HG02642 (cell line): ENCODE measurements at regions not wholly inside any gene's neighbourhood (a gene's known extent, or its start where the extent isn't known, plus 50 kb on each side); places are given as distances from the start of the nearest gene placed in this dataset.
"Not testable (repeated sequence)": the region's sequence is repeated elsewhere in the genome, so short reads cannot be mapped to it uniquely, and the experiment has no call there.

Experiments used
- ATAC-seq: cut with Tn5 transposase; IDR thresholded peaks from one replicate; pipeline ENCODE4 v1.9.1; 2021; ENCODE audit warnings: mild to moderate bottlenecking; ENCODE audit not compliant: unreplicated experiment, poor library complexity

DNA sequence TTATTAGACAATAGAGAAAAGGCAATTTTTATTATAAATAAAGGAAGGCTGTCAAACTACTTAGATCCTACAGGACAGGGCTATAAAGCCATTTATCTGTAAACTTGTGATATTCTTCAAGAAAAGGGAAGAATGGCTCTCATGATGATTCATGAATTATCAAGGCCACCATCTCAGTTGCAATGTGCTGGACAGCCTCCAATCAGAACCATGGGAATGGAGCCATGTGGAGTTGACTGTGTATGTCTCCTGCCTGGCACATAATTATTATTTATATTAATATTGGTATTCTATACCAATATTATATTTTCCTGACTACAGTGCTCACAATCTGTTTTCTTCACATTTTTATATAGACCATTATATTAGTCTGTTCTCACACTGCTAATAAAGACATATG lies 560.5 kb upstream of the MIR17HG start:
- no peak for ATAC-seq

DNA sequence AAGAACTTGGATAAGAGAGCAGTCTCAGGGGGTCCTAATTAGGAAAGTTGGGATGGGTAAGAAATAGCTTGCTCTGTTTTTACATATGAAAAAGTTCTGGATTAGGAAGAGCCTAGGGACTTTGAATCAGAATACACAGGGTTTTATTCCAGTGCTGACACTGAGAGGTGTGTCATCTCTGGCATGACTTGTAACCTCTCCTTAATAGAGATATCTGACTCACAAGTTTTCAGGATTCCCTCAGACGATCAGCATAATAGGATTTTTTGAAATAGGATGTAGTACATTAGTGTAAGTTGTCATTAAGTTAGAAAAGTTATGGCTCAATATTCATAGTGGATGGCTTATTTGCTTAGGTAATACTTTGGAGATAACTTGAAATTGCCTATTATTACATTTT lies 555.2 kb upstream of the MIR17HG start:
- ATAC-seq = no peak

DNA sequence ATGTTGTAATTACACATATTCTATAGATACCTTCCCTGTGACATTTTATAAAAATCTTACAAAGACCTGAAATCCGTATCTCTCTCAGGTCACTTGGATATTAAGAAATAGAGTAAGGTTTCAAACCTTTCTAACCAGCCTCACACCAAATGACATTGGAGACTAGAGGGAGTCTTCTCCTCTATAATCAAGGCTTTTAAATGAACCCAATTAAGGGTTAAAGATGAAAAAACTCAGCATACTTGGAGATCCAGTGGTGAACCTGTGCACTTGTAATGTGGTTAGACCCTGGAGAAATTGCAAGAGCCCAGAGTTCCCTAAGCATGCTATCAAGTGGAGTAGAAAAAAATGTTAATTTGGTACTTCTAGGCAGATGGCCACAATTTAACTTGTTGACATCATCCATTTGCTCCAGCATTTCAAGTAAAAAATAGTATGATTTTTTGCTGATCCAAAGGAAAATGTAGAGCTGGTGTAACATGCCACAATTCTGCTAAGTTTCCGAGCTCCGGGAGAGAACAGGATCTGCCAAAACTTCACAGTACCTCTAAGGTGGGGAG lies 554.1 kb upstream of the MIR17HG start:
- no peak for ATAC-seq

DNA sequence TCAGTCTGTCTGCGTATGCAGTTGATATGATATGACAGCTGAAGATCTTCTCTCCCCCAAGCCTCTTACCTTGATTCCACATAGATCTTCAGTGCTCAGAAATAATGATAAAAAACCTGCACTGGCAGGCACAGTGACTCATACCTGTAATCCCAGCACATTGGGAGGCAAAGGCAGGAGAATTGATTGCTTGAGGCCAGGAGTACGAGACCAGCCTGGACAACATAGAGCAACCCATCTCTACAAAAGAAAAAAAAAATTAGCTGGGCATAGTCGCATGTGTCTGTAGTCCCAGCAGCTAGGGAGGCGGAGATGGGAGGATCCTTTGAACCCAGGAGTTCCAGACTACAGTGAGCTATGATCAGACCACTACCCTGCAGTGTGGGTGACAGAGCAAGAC lies 551.0 kb upstream of the MIR17HG start:
- no peak for ATAC-seq

DNA sequence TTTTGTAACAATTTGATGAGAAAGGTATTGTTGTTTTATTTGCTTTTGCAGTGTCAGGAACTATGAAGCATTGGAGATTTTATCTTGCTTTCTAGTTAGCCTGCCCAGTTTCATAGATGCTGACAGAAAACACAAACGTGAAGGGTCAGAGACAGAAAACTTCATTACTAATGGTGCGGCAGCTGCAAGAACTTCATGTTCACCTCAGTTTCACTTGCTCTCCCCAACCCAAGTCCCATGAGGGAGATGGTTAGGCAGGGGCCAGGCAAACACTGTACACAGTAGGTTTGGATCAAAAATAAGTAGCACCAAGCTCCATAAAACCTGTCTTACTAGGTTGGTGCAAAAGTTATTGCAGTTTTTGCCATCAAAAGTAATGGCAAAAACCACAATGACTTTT lies 550.2 kb upstream of the MIR17HG start:
- no peak for ATAC-seq

DNA sequence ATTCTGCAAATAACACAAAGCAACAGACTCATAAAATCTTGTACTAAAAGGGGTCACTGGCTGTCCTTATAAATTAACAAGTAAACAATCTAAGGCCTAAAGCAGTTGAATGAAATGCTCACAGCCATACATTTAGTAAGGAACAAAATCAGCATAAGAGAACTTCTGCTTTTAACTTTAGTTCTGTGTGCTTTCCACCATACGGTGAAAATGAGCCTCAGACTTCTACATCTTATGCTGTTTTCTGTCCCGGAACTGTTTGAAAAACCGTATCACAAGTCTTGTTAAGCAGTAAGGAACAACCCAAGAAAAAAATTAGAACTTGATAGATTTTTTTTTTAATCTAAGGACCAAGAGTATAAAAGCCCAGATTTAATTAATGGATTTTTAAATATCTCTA lies 549.1 kb upstream of the MIR17HG start:
- no peak for ATAC-seq

DNA sequence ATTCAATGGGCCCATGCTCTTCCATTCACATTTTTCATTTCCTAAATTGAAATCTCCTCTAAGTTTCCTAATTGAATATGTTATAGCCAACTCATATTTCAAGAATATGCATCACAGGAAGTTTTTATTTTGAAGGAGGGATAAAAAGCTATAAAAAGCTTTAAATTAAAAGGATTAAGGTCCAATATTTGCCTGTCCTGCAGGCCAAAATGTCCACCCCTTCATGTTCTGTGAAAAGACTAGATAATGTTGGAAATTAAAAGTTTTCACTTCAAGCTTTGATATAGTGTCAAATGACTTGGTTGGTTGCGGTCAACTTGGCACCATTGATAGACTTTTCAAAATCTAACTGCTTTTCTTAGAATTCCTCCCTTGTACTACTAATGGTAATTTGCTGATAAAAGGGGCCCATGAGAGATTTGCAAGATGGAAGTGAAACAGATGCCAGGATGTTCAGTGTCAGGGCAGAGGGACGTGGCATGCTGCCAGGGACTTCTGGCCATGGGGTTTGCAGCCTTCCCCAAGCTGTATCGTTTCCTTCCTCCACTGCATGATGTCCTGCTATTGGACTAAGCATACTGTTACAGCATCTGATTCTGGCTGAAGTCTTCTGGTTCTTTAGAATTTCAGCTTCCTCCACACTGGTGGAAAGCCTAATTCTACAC lies 547.3 kb upstream of the MIR17HG start:
- ATAC-seq = no peak

DNA sequence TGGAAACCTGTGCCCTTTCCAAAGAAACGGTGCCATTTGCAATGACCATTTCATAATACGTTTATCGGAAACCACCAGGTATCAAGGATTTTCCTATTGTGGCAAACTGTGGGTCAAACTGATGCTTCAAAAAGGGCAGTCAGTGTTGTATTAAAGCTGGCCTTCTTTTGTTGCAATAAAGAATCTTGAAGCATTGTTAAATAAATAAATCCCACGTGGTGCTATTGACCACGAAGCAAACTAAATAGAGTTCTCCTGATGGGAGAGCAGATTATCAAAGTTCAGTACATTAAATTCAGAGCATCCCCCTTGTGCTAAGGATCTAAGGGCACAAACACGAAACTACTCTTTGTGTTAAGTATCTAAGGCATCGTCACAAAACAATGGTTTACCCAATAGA lies 545.9 kb upstream of the MIR17HG start:
- no peak for ATAC-seq

DNA sequence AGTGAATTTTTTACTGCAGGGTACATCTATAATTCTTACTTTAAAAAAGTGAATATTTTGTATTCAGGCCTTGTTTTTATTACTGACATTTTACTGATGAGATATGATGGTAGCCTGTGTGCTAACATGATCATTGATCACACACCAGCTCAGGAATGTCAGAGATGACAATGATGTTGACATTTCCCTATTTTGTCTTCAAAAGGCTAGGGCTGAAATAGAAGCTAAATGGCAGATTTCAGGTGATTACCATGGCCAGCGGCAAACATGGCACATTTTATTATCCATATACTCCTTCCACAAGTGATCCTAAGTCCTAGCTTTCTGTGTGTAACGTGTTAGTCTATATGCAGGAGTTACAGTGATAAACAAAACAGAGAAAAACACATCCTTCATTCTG lies 544.3 kb upstream of the MIR17HG start:
- ATAC-seq = no peak

DNA sequence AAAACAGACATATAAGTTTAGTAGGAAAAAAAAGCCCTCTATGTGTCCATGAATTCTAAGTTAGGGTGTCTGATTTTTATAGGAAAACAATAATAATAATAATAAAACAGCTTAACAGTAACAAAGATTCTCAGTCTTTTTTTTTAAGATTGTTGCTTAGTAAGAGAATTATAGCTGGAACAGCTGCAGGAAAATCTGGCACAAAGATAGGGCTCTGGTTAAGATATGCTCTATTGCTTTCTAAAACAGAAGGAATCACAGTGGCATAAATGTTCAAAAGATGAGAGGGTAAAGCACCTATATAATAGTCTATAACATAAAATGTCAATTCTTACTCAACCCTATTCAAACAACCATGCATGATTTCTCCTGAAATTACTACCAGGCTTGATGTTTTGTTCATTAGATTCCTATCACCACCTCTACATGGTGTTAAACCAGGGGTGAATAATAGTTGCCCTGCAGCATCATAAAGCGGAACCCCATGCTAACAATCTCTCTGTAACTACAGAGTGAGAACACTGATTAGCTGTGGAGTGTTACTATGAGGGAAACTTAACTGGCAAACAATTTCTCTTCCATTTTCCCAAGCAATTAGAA lies 541.4 kb upstream of the MIR17HG start:
- ATAC-seq = no peak

DNA sequence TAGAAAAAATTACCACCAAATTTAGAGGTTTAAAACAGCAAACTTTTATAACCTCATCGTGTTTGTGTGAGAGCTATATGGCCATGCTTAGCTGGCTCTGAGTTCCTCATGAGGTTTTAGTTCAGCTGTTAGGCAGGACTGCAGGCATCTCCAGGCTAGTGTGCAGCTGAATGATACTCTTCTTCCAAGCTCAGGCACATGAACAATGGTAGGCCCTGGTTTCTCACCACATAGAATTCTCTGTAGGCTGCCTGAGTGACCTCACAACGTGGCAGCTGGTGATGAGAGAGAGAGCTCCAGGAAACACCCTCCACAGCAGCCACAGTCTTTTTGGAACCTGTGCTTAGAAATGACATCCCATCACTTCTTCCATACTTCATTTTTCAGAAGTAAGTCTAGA lies 540.6 kb upstream of the MIR17HG start:
- ATAC-seq = no peak

DNA sequence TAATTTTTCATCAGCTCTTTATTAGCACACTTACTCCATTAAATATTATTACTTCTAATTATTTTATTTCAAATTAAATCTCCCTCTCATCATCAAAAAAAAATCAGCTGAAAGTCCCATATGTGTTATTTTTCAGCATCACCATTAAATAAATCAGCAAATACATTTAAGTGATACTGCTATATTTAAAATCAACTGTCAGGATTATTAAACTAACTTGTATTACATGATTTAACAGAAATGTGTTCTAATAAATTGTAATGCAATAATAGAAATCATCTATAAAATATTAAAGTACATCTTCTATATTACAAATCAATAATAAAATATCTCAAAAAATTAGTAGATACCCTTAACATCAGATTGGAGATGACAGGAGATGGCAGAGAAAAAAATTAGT lies 538.6 kb upstream of the MIR17HG start:
- no peak for ATAC-seq

DNA sequence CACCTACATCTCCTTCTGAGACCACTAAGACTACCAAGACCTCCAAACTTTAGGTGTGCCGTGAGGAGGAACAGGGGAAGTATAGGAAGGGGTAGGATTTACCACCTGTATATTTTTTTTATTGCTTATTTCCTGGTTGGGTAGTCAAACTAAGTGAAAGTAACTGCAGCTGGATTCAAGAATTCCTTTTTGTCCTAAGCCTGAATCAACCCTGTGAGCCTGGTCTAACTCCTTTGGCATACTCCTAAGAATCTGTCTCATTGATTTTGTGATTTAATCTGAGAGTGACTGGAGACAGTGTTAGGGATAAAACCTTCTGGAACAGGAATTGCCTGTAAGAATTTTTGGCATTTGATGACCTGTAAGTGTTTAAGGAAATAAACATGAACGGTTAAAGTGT lies 523.5 kb upstream of the MIR17HG start:
- ATAC-seq = no peak

DNA sequence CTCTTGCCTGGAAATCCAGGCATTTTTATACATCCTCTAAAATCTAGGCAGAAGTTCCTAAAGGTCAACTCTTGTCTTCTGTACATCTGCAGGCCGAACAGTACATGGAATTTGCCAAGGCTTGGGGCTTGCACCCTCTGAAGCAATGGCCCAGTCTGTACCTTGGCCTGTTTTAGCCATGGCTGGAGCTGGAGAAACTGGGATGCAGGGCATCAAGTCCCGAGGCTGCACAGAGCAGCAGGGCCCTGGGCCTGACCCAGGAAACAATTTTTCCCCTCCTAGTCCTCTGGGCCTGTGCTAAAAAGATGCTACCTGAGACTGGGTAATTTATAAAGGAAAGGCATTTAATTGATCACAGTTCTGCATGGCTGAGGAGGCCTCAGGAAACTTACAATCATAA lies 520.8 kb upstream of the MIR17HG start:
- ATAC-seq = no peak

DNA sequence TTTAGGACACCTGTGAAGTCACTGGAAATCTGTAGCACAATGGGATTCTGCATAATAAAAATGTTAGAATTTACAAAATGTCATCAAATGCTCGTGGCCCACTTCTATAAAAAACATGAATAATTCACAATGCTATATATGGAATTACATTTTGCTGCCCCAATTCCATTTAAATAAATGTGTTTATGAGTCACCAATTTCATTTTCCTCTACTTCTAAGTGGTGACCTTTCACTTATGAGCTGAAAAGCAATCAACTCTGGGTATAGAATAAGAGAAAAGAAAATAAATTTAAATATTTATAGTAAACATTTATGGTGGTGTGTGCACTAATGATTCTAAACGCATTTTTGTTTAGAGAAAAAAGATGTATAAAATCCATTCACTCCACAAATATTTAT lies 516.7 kb upstream of the MIR17HG start:
- ATAC-seq = no peak

DNA sequence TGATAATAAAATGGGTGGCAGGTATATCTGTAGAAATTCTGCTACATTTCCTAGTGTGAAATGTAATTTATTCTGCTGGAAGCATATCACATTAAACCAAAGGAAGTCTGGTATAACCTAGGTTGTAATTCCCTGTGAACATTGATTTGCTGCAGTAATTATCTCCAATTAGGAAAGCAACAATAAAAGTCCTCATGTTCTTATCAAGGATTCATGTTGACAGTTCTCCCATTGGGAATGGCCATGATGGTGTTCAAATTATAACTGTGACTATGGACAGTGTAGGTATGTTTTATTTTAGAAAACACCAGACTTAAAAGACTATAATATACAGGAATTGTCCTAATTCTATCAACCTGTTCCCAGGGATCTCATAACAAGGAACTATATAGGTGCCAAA lies 513.5 kb upstream of the MIR17HG start:
- ATAC-seq = no peak

DNA sequence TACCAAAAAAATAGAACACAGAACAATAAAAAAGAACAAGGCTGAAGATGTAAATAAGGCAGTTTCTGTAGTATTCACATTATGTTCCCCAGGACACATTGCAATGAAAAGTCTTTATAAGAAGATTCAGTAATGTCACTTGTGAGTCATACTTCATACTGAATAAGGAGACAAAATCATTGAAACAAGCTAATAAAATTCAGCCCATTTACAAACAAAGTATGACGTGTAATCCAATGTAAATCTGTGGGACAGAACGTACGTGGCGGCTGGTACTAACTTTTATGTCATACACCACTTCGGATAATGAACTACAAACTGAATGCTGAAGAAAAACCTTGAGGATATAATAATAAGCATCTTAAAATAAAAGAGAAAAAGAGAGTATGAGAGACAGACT lies 512.8 kb upstream of the MIR17HG start:
- no peak for ATAC-seq

DNA sequence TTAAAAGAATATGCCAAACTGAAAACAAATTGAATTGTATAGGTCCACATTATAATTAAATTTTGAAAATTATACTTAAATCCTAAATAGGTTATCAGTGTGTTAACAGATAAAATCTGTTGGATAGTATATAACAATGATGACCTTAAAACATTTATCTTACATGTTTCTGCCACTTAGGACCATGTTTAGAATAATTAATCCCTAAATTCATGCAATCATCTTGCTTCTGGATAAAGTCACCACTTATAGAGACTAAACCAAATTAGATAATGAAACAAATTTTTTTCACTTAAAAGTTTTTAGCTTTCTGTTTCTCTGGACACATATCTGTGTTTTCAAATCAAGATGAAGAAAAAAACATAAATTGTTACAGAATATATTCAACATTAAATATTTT lies 511.7 kb upstream of the MIR17HG start:
- ATAC-seq = no peak

DNA sequence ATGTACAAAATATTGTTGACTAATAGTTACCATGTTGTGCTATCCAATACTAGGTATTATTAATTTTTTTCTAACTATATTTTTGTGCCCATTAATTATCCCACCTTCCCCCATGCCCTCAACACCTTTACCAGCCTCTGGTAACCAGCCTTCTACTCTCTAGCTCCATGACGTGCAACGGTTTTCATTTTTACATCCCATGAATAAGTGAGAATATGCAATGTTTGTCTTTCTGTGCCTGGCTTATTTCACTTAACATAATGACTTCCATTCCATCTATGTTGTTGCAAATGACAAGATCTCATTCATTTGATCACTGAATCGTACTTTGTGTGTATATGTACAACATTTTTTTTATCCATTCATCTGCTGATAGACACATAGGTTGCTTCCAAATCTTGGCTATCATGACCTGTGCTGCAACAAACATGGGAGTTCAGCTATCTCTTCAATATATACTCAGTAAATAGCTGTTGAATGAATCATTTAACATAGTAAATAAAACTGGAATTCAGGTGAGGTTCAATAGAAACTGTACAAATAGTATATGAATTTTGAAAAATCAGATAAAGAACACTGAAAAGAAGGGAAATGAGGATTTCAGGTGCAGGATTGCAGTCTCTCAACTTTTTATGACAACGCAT lies 509.0 kb upstream of the MIR17HG start:
- ATAC-seq = no peak

DNA sequence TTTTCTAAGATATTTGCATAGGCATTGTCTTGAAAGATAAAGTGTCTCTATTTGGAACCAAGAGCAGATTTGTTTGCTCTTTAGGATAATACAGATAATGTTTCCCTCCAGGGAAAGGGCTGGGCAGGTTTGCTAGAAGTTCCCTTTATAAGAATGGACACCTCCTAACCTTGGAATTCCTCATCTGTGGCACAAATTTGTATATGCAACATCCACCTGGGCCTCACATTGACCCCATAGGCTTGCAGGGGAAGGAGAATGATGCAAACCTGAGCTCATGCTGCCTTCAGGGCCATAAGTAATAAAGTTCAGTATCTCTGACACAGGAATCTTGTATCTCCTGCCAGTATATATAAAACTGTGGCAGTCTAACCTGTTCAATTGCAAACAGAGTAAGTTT lies 508.4 kb upstream of the MIR17HG start:
- no peak for ATAC-seq

DNA sequence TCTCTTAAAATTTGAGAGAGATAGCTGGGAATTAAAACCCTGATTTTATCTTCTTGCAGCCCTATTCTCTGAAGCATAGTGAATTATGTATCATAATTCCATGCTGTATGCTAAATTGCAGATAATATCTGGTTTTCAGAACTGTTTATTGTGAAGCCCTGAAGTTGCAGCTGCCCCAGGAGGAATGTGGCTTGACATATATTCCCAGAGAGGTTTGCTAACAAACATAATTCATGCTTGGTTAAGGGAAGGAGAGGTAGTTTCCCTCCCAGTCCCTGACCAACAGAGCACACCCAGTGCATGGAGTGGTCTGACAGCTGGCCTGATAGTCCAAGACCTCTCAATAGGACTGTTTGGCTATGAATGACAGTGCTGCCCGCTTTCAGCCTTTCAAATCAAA lies 500.6 kb upstream of the MIR17HG start:
- ATAC-seq = no peak

DNA sequence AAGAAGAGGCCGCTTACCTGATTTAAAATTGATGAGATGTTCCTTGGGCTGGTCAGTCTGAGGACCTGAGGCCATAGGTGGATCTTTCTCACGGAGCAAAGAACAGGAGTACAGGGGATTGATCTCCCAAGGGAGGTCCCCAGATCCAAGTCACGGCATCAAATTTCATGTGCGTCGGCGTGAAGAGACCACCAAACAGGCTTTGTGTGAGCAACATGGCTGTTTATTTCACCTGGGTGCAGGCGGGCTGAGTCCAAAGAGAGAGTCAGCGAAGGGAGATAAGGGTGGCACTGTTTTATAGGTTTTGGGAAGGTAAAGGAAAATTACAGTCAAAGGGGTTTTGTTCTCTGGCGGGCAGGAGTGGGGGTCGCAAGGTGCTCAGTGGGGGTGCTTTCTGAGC lies 493.8 kb upstream of the MIR17HG start:
- not testable (repeated sequence) for ATAC-seq
